ENCODE measurements at regions not wholly inside any gene's neighbourhood (a gene's known extent, or its start where the extent isn't known, plus 50 kb on each side); places are given as distances from the start of the nearest gene placed in this dataset.

DNA sequence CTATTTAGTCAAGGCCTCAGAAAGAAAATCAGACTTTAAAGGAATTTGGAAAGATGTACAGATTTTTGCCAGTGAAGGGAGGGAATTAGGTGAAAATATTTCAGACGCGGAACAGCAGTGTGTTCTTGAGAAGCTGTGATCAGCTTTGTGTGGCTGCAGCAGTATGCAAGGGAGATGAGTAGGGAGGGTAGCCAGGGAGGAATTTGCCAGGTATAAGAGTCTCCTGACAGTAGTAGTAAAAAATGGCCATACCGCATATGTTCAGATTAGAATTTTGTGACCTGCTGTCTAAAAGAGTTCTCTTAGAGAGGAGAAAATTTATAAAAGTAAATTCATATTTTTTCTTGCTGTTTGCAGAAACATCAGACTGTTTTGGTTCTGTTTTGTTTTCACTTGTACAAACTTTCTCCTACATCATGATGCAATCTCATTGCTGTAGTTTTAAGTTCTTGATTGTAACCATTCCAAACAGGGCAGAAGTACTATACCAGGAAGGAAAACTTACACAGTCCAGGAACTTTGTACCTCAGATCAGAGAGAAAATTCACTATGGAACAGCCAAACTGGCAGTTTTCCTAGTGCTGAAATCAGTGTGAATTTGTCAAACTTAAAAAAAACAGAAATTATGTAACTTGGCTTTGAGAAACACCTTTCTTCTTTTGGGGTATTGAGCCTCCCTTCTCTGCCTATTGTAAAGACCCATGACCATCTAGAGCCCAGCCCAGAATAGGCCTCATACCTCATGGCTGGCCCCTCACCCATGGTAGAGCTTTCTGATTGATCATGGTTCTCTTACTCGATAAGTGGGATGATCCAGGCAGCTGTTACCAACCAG, 78.4 kb upstream of the NR3C1 start:
- Histone ChIP-seq H3K27ac (ENCODE audit: low read depth in 2 of 2, low read length in 1 of 2) (no peak overlapping the region), H3K4me3 (ENCODE audit: low read depth in 1 of 2, low read length in 2 of 2) (no peak overlapping the region), H3K9me3 (ENCODE audit: control insufficient read depth in 2 of 2, insufficient read depth in 1 of 2, low read depth in 1 of 2, low read length in 1 of 2) (no peaks in the 10 kb centered on the region), H3K36me3 (ENCODE audit: control insufficient read depth in 2 of 2, insufficient read depth in 2 of 2, low read length in 1 of 2) (no peaks in the 10 kb centered on the region), H3K27me3 (ENCODE audit: control insufficient read depth in 1 of 2, insufficient read depth in 2 of 2, low read length in 2 of 2) (no peaks in the 10 kb centered on the region), H3K4me1 (ENCODE audit: control insufficient read depth in 2 of 2, insufficient read depth in 2 of 2, low read length in 1 of 2) (no peaks in the 10 kb centered on the region)
- WGBS, 2 donors: 91 to 92% methylated on average over 4 of the region's 4 CpGs

DNA sequence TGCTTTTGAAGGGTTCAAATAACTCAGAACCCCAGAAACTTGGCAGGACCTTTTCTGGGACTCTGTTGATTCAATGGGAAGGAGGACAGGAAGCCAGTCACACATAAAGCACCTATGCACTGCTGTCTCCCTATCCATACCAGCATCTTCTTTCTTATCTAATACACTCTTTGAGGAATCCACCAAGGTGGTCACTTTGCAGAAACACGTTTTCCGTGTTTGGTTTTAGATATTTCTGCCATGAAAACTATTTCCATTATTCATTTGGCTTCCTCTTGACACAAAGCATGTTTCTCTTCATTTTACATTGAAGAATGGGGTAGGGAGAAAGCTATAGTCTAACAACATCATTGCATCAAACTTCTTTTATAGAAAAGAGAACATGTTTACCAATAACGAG, 76.5 kb upstream of the NR3C1 start:
- Histone ChIP-seq H3K36me3 (ENCODE audit: control insufficient read depth in 2 of 2, insufficient read depth in 2 of 2, low read length in 1 of 2) (no peaks in the 10 kb centered on the region), H3K27me3 (ENCODE audit: control insufficient read depth in 1 of 2, insufficient read depth in 2 of 2, low read length in 2 of 2) (no peaks in the 10 kb centered on the region), H3K4me3 (ENCODE audit: low read depth in 1 of 2, low read length in 2 of 2) (no peak overlapping the region), H3K4me1 (ENCODE audit: control insufficient read depth in 2 of 2, insufficient read depth in 2 of 2, low read length in 1 of 2) (no peaks in the 10 kb centered on the region), H3K27ac (ENCODE audit: low read depth in 2 of 2, low read length in 1 of 2) (no peak overlapping the region), H3K9me3 (ENCODE audit: control insufficient read depth in 2 of 2, insufficient read depth in 1 of 2, low read depth in 1 of 2, low read length in 1 of 2) (no peaks in the 10 kb centered on the region)
- 90 to 94% methylated on average over 3 of the region's 3 CpGs for WGBS, 2 donors

- Histone ChIP-seq H3K4me1 (ENCODE audit: control insufficient read depth in 2 of 2, insufficient read depth in 2 of 2, low read length in 1 of 2) (no peaks in the 10 kb centered on the region), H3K4me3 (ENCODE audit: low read depth in 1 of 2, low read length in 2 of 2) (no peak overlapping the region), H3K27me3 (ENCODE audit: control insufficient read depth in 1 of 2, insufficient read depth in 2 of 2, low read length in 2 of 2) (no peaks in the 10 kb centered on the region), H3K36me3 (ENCODE audit: control insufficient read depth in 2 of 2, insufficient read depth in 2 of 2, low read length in 1 of 2) (no peaks in the 10 kb centered on the region), H3K27ac (ENCODE audit: low read depth in 2 of 2, low read length in 1 of 2) (no peak overlapping the region), H3K9me3 (ENCODE audit: control insufficient read depth in 2 of 2, insufficient read depth in 1 of 2, low read depth in 1 of 2, low read length in 1 of 2) (no peaks in the 10 kb centered on the region)
- WGBS, 2 donors: 97 to 100% methylated on average over 1 of the region's 1 CpG
Observed at GRCh38 chr5:143479394-143479793, 75.9 kb upstream of the NR3C1 start.

- H3K4me3 ChIP-seq (ENCODE audit: low read depth in 1 of 2, low read length in 2 of 2): no peak overlapping the region
- H3K9me3 ChIP-seq (ENCODE audit: control insufficient read depth in 2 of 2, insufficient read depth in 1 of 2, low read depth in 1 of 2, low read length in 1 of 2): no peaks in the 10 kb centered on the region
- no peaks in the 10 kb centered on the region for H3K4me1 ChIP-seq (ENCODE audit: control insufficient read depth in 2 of 2, insufficient read depth in 2 of 2, low read length in 1 of 2)
- no peaks in the 10 kb centered on the region for H3K27me3 ChIP-seq (ENCODE audit: control insufficient read depth in 1 of 2, insufficient read depth in 2 of 2, low read length in 2 of 2)
- WGBS, 2 donors: 84 to 96% methylated on average over 1 of the region's 1 CpG
- no peak overlapping the region for H3K27ac ChIP-seq (ENCODE audit: low read depth in 2 of 2, low read length in 1 of 2)
- no peaks in the 10 kb centered on the region for H3K36me3 ChIP-seq (ENCODE audit: control insufficient read depth in 2 of 2, insufficient read depth in 2 of 2, low read length in 1 of 2)
Observed at GRCh38 chr5:143476601-143477211, 73.2 kb upstream of the NR3C1 start.

- H3K4me3 ChIP-seq (ENCODE audit: low read depth in 1 of 2, low read length in 2 of 2): no peak overlapping the region
- 74% methylated on average over 3 of the region's 3 CpGs for WGBS, 2 donors
- no peak overlapping the region for H3K27ac ChIP-seq (ENCODE audit: low read depth in 2 of 2, low read length in 1 of 2)
- no peaks in the 10 kb centered on the region for H3K36me3 ChIP-seq (ENCODE audit: control insufficient read depth in 2 of 2, insufficient read depth in 2 of 2, low read length in 1 of 2)
- H3K27me3 ChIP-seq (ENCODE audit: control insufficient read depth in 1 of 2, insufficient read depth in 2 of 2, low read length in 2 of 2): no peaks in the 10 kb centered on the region
- H3K9me3 ChIP-seq (ENCODE audit: control insufficient read depth in 2 of 2, insufficient read depth in 1 of 2, low read depth in 1 of 2, low read length in 1 of 2): no peaks in the 10 kb centered on the region
- no peaks in the 10 kb centered on the region for H3K4me1 ChIP-seq (ENCODE audit: control insufficient read depth in 2 of 2, insufficient read depth in 2 of 2, low read length in 1 of 2)
Observed at GRCh38 chr5:143474616-143475015, 71.1 kb upstream of the NR3C1 start.

DNA sequence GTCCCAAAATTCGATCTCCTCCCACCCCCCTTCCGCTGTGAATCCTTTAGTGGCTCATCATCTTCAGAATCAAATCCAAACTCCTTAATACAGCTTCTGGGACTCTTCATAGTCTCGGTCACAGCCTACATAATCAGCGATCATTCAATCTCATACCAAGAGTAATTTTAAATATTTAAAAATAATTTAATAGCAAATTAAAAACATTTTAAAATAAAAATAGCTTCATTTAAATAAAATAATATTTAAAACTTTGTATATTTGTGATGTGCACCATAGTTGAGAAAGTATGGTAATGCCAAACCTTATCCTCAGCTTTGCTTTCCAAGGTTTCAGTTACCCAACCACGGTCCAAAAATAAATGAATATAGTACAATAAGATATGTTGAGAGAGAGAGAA, 70.0 kb upstream of the NR3C1 start:
- H3K36me3 ChIP-seq (ENCODE audit: control insufficient read depth in 2 of 2, insufficient read depth in 2 of 2, low read length in 1 of 2): no peaks in the 10 kb centered on the region
- WGBS, 2 donors: 86 to 93% methylated on average over 5 of the region's 5 CpGs
- H3K9me3 ChIP-seq (ENCODE audit: control insufficient read depth in 2 of 2, insufficient read depth in 1 of 2, low read depth in 1 of 2, low read length in 1 of 2): no peaks in the 10 kb centered on the region
- H3K27ac ChIP-seq (ENCODE audit: low read depth in 2 of 2, low read length in 1 of 2): no peak overlapping the region
- H3K4me1 ChIP-seq (ENCODE audit: control insufficient read depth in 2 of 2, insufficient read depth in 2 of 2, low read length in 1 of 2): no peaks in the 10 kb centered on the region
- H3K4me3 ChIP-seq (ENCODE audit: low read depth in 1 of 2, low read length in 2 of 2): no peak overlapping the region
- H3K27me3 ChIP-seq (ENCODE audit: control insufficient read depth in 1 of 2, insufficient read depth in 2 of 2, low read length in 2 of 2): no peaks in the 10 kb centered on the region

DNA sequence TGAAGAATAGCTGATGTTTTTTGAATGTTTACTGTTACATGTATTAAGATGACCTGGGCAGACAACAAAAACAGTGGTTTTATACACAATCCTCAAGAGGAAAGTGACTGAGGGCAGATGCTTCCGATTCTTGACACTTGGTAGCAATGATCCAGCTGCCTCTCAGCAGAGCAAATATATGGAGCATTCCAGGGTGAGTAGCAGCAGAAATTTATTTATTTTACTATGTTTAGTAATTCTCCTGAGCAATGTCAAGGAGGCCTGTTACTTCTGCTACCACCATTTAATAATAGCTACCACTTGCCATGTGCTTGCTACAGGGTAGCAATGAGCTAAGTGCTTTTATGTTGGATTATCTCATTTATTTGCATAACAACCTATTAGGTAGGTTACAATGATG, 69.1 kb upstream of the NR3C1 start:
- Histone ChIP-seq H3K36me3 (ENCODE audit: control insufficient read depth in 2 of 2, insufficient read depth in 2 of 2, low read length in 1 of 2) (no peaks in the 10 kb centered on the region), H3K4me3 (ENCODE audit: low read depth in 1 of 2, low read length in 2 of 2) (no peak overlapping the region), H3K4me1 (ENCODE audit: control insufficient read depth in 2 of 2, insufficient read depth in 2 of 2, low read length in 1 of 2) (no peaks in the 10 kb centered on the region), H3K27ac (ENCODE audit: low read depth in 2 of 2, low read length in 1 of 2) (no peak overlapping the region), H3K27me3 (ENCODE audit: control insufficient read depth in 1 of 2, insufficient read depth in 2 of 2, low read length in 2 of 2) (no peaks in the 10 kb centered on the region), H3K9me3 (ENCODE audit: control insufficient read depth in 2 of 2, insufficient read depth in 1 of 2, low read depth in 1 of 2, low read length in 1 of 2) (no peaks in the 10 kb centered on the region)
- 83 to 90% methylated on average over 1 of the region's 1 CpG for WGBS, 2 donors

DNA sequence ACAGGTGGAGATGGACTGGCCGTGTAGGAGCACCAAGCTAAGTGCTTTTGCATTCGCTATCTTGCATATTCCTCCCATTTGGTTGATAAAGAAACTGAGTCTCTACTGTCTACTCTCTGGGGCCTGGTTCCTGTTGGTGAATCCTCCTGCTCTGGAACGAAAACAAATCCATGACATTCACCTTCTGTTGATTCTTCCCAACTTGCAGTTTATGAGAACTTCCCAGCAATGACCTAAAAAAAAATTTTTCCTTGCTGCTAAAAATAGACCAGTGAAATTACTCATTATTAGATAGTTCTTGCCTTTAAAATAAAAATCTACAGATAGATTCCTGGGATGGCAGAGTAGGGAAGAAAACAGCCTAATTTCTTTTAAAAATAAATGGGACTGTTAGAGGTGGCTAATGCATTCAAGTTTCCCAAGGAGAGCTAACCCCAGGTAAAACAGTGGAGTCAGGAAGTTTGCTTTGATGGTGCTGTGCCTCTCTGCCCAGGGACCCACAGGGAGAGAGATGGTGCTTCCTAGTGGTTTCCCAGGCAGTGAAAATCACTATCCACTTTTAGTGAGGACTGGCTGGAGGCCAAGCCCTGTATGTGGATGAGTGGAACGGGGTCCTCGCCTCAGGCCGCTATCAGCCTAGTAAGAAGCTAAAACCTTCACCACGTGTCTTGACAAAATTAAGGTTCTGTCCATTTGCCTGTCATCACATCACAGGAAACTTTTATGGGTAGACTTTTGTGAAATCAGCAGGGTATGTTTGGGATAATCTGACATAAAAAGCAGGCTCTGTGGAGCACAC, 68.4 kb upstream of the NR3C1 start:
- Histone ChIP-seq H3K9me3 (ENCODE audit: control insufficient read depth in 2 of 2, insufficient read depth in 1 of 2, low read depth in 1 of 2, low read length in 1 of 2) (no peaks in the 10 kb centered on the region), H3K4me1 (ENCODE audit: control insufficient read depth in 2 of 2, insufficient read depth in 2 of 2, low read length in 1 of 2) (no peaks in the 10 kb centered on the region), H3K27ac (ENCODE audit: low read depth in 2 of 2, low read length in 1 of 2) (no peak overlapping the region), H3K4me3 (ENCODE audit: low read depth in 1 of 2, low read length in 2 of 2) (no peak overlapping the region), H3K36me3 (ENCODE audit: control insufficient read depth in 2 of 2, insufficient read depth in 2 of 2, low read length in 1 of 2) (no peaks in the 10 kb centered on the region), H3K27me3 (ENCODE audit: control insufficient read depth in 1 of 2, insufficient read depth in 2 of 2, low read length in 2 of 2) (no peaks in the 10 kb centered on the region)
- WGBS, 2 donors: 88 to 91% methylated on average over 7 of the region's 7 CpGs

GRCh38 chr5:143471041-143471509, 67.6 kb upstream of the NR3C1 start:
- no peaks in the 10 kb centered on the region for H3K27me3 ChIP-seq (ENCODE audit: control insufficient read depth in 1 of 2, insufficient read depth in 2 of 2, low read length in 2 of 2)
- H3K36me3 ChIP-seq (ENCODE audit: control insufficient read depth in 2 of 2, insufficient read depth in 2 of 2, low read length in 1 of 2): no peaks in the 10 kb centered on the region
- H3K4me3 ChIP-seq (ENCODE audit: low read depth in 1 of 2, low read length in 2 of 2): no peak overlapping the region
- no peaks in the 10 kb centered on the region for H3K9me3 ChIP-seq (ENCODE audit: control insufficient read depth in 2 of 2, insufficient read depth in 1 of 2, low read depth in 1 of 2, low read length in 1 of 2)
- H3K4me1 ChIP-seq (ENCODE audit: control insufficient read depth in 2 of 2, insufficient read depth in 2 of 2, low read length in 1 of 2): no peaks in the 10 kb centered on the region
- WGBS, 2 donors: 91 to 95% methylated on average over 1 of the region's 1 CpG
- no peak overlapping the region for H3K27ac ChIP-seq (ENCODE audit: low read depth in 2 of 2, low read length in 1 of 2)

All from esophagus (tissue), 2 donors.